KOPT-K1 (cell line): ENCODE measurements at regions not wholly inside any gene's neighbourhood (a gene's known extent, or its start where the extent isn't known, plus 50 kb on each side); places are given as distances from the start of the nearest gene placed in this dataset.
"Not testable (repeated sequence)": the region's sequence is repeated elsewhere in the genome, so short reads cannot be mapped to it uniquely, and the experiment has no call there.

Experiments used
- H3K27ac ChIP-seq: fragments of 200-600 bp; sonication (generic); 2 replicates; pipeline ENCODE4 v1.5.1; 2016; ENCODE audit warnings: antibody characterized with exemption, mild to moderate bottlenecking, low read depth, low read length; ENCODE audit not compliant: poor library complexity, severe bottlenecking
- H3K36me3 ChIP-seq: fragments of 200-600 bp; sonication (generic); 2 replicates; pipeline ENCODE4 v1.5.1; 2017; ENCODE audit warnings: antibody characterized with exemption, mild to moderate bottlenecking, low read length, moderate library complexity; ENCODE audit not compliant: insufficient read depth
- H3K9me3 ChIP-seq: fragments of 200-600 bp; sonication (generic); 2 replicates; pipeline ENCODE4 v1.5.1; 2017; ENCODE audit warnings: antibody characterized with exemption, low read length, mild to moderate bottlenecking; ENCODE audit not compliant: insufficient read depth, poor library complexity, severe bottlenecking

DNA sequence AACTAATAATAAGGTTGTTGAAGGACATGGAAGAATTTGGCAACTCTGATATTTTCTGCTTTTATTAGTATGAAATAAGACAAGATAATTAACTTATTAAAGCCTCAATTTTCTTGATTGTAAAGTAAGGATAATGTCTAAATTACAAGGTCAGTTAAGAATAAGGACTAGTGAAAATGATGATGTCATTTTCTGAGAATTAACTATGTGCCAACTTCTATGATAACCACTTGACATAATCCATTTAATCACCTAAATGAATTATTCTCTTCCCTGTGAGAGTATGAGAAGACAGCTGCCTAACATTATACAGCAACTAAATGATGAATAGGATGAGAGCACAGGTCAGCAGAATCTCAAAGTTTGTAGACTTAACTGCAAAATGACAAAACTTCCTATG, 1153.4 kb upstream of the POT1 start:
- Histone ChIP-seq H3K36me3 (no peaks in the 10 kb centered on the region), H3K9me3 (no peaks in the 10 kb centered on the region), H3K27ac (no peak overlapping the region)

DNA sequence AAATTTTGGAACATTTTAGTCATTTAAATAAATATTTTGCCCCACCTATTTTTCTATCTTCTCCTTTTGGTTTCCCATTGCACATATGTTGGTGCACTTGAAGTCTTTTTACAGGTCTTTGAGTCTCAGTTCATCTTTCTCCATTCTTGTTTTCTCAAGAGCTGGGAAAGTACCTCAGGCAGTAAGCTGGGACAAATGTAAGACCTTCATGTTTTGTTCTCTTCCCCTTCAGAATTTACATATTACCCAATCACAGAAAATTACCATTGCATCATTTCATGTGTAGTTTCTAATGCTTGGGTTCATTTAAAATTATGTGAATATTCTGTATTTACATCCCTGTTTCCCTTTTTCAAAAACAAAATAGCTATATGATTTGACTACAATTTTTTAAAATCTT, 1150.0 kb upstream of the POT1 start:
- H3K9me3 ChIP-seq = no peaks in the 10 kb centered on the region
- no peak overlapping the region for H3K27ac ChIP-seq
- no peaks in the 10 kb centered on the region for H3K36me3 ChIP-seq

DNA sequence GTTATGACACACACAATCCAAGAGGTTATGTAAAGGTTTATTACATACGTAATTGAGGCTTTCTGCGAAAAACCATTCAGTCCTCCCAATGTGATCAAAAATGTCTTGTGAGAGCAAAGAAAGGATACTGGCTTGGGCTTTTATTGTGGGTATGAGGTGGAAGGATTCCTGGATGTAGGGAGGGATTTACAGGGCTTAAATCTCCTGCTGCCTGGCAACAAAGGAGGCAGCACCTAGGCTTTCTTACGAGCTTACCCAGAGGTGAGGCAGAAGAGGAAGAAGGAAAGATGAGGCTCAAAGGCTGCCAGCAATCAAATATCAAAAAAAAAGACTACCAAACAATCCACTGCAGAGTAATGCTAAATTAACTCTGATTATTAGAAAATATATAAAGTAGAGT, 1149.5 kb upstream of the POT1 start:
- Histone ChIP-seq H3K9me3 (no peaks in the 10 kb centered on the region), H3K36me3 (no peaks in the 10 kb centered on the region), H3K27ac (no peak overlapping the region)

DNA sequence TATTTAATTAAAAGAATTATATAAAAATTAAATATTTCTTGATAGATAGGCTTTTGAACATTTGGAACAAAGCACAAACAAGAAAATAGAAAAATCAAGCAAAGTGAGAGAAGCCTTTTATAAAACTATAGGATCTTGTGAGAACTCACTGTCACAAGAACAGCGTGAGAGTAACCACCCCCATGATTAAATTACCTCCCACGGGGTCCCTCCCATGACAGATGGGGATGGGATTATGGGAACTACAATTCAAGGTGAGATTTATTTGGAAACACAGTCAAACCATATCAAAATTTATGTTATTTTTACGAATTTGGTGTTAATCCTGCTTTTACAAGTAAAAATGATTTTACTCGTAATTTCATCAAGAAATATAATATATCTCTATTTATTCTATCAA, 1136.1 kb upstream of the POT1 start:
- Histone ChIP-seq H3K9me3 (no peaks in the 10 kb centered on the region), H3K36me3 (no peaks in the 10 kb centered on the region), H3K27ac (no peak overlapping the region)

DNA sequence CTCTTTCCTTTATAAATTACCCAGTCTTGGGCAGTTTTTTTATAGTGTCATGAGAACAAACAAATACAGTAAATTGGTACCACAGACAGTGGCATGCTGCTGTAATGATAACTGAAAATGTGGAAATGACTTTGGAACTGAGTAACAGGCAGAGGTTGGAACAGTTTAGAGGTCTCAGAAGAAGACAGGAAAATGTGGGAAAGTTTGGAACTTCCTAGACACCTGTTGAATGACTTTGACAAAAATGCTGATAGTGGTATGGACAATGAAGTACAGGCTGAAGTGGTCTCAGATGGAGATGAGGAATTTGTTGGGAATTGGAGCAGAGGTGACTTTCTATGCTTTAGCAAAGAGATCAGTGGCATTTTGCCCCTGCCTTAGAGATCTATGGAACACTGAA, 1128.4 kb upstream of the POT1 start:
- no peaks in the 10 kb centered on the region for H3K36me3 ChIP-seq
- H3K9me3 ChIP-seq = no peaks in the 10 kb centered on the region
- H3K27ac ChIP-seq = no peak overlapping the region

DNA sequence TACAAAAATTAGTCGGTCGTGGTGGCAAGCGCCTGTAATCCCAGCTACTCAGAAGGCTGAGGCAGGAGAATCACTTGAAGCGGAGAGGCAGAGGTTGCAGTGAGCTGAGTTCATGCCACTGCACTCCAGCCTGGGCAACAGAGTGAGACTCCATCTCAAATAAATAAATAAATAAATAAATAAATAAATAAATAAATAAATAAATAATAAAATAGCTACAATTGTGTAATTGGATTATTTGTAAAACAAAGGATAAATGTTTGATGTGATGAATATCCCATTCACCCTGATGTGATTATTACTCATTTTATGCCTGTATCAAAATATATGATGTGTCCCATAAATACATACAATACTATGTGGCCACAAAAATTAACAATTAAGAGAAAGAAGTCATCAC, 1127.0 kb upstream of the POT1 start:
- H3K27ac ChIP-seq, H3K9me3 ChIP-seq, H3K36me3 ChIP-seq: not testable (repeated sequence)

DNA sequence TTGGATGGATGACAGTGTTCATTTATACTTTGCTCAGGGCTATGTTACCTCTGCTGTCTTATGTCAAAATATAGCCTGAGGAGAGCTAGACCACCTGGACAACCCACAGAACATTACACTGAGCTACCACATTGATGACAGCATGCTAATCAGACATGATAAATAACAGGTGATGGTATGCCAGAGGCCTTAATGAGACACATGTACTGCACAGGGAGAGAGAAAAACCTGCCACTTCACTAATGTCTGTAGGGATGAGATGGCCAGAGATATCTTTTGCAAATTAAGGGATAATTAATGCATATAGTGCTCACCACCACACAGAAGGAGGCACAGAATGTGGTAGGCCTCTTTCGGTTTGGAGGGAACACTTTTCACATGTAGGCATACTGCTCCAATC, 1122.6 kb upstream of the POT1 start:
- no peak overlapping the region for H3K27ac ChIP-seq

DNA sequence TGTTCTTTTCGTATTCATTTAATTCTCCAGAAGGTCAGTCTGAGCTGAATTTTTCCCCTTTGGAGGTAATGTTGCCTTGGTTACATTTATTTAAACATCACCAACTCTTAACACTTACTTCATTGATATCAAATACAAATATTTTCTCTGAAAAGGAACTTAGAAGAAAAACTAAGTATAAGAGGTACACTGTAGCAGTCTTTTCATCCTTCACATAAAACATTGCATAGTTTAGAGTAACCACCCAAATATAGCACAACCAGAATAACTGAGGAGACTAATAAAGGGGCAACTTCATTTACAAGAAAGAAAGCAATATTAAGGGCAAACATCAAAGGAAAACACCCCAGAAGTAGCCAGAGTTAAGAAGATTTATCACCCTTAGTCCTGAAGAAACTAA, 1115.0 kb upstream of the POT1 start:
- no peak overlapping the region for H3K27ac ChIP-seq
- H3K9me3 ChIP-seq = no peaks in the 10 kb centered on the region
- no peaks in the 10 kb centered on the region for H3K36me3 ChIP-seq

More for the DNA sequence above, 1122.6 kb upstream of the POT1 start:
- Histone ChIP-seq H3K9me3 (no peaks in the 10 kb centered on the region), H3K36me3 (no peaks in the 10 kb centered on the region)

DNA sequence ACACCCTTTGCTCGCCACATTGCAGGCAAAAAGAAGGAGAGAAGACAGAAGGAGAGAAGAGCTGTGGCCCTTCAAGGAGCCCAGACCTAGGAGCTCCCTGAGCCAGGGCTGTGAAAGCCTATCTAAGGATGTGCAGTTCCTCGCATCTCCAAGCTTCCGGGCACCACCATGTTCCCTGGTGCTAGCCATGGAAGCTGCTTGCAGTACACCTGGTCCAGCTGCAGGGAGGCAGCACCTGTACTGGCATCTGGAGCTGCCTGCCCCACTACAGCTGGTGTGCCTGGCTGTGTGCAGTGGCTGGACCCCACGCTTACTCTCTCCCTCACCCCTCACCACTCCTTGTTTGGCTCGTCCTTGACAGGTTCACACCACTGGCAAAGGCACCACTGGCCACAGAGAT, 1111.8 kb upstream of the POT1 start:
- Histone ChIP-seq H3K27ac (no peak overlapping the region), H3K9me3 (no peaks in the 10 kb centered on the region), H3K36me3 (no peaks in the 10 kb centered on the region)

DNA sequence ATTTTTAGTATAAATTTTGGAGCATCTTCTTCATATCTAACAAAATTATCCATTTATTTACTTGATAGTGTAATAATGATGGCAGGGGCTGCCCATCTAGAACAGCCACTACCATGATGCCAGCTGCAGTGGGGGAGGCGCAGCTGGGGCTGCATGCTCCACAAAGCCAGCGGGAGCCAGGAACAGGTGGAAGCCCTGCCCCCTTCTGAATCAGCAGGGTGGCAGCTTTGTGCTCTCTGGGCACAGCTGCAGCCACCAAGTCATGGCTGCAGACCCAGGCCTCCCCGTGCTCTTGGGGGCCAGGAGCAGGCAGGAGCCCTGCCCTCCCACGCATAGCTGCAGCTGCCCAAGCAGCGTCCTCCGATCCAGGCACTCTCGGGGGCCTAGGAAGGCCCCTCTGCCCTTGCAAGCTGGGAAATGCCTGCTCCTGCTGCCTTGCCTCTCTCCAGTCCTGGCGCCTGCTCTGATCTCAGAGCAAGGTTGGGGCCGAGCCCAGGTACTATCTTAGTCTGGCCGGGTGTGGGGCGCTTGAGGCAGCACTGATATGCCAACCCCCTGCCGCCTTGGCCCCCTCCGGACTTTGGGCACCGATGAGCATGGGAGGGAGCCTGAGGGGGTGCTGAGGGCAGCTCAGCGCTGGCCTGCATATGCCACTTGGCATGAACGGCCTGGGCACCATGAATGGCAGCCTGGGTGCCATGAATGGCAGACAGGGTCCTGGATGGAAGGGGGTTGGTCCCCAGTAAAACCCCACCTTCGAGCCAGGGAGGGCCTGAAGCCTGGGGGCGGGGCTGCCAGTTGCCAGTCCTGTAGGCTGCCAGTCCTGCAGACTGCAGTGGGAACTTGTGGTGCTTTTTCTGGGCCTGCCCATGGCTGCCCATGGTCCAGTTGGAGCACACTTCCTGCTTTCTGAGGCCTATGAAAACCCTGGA, 1110.8 kb upstream of the POT1 start:
- no peak overlapping the region for H3K27ac ChIP-seq
- H3K9me3 ChIP-seq = no peaks in the 10 kb centered on the region
- no peaks in the 10 kb centered on the region for H3K36me3 ChIP-seq

DNA sequence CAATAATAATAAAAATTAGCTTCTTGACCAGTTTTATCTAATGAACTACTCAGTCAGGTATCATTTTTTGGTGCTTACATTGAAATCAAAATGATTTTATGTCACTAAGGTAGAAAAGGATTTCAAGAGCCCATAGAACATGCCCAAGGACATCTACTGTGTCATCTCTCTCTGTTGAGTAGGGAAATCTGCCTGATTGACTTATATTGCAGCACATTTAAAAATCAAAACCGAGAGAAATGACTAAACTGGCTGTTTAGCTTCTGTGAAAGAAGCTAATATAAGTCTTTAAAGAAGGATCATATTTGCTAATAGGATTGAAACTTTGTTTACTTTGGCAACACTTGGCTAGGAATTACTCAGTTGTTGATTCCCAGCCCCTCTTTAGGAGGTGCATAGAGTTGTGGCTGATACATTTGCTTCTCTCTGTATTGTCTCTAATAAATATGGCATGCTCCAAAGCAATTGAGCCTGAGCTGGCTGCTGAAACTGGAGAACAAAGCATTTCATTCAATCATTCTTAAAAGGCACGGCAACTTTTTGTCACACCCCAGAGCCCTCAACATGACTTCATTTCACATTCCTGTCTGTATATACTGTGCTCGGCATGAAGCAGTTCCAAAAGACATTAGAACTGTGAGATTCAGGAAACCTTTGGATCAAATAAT, 1096.9 kb upstream of the POT1 start:
- Histone ChIP-seq H3K27ac (no peak overlapping the region), H3K36me3 (no peaks in the 10 kb centered on the region), H3K9me3 (no peaks in the 10 kb centered on the region)

DNA sequence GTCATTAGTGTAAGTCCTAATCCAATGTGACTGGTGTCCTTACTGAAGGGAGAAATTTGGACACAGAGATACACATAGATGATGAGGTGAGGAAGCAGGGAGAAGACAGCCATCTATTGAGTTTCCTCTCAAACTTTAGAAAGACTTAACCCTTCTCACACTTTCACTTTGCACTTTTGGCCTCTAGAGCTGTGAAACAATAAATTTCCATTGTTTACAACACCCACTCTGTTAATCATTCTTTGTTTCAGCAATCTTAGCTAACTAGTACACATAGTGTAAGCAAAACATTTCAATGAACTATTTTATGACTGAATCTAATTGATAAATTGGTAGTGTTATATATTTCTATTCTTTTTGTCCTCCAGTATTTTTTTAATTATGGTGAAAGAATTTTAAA, 1092.8 kb upstream of the POT1 start:
- Histone ChIP-seq H3K9me3 (no peaks in the 10 kb centered on the region), H3K27ac (no peak overlapping the region), H3K36me3 (no peaks in the 10 kb centered on the region)

DNA sequence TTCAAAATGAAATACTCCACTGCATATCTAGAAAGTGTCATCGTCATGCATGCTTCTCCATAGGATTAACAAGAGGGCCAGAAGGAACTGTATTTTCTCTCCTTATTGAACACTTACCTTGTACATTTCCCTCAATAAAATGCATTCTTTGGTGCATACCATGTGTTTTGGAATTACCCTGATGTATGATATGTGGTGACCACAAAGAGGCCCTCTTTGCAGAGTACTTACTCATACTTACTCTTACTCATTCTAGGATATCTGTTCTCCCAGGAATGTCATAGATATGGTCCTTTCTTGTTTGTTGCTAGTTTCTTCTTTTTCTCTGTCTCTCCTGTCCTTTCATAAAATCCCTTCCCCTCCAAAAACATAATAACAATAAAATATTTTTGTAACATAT, 1087.1 kb upstream of the POT1 start:
- Histone ChIP-seq H3K36me3 (no peaks in the 10 kb centered on the region), H3K27ac (no peak overlapping the region), H3K9me3 (no peaks in the 10 kb centered on the region)

DNA sequence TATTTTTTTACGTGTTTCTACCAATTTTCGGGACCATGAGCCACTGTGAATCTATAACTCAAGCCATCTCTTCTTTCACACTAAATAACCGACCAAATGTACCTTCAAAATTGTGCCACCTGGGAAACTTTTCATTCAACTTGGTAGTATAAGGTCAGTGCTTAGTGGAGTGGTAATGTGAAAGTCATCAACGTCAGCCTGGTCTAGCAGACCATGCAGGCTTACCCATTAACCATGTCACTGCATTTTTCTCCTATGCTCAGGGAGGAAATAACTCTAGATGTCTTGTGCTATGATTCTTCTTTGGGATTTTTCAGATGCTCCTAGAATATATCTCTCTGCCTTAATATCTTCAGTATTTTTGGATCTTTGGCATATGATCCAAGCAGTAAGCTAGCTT, 1075.4 kb upstream of the POT1 start:
- no peak overlapping the region for H3K27ac ChIP-seq
- no peaks in the 10 kb centered on the region for H3K36me3 ChIP-seq
- H3K9me3 ChIP-seq = no peaks in the 10 kb centered on the region

DNA sequence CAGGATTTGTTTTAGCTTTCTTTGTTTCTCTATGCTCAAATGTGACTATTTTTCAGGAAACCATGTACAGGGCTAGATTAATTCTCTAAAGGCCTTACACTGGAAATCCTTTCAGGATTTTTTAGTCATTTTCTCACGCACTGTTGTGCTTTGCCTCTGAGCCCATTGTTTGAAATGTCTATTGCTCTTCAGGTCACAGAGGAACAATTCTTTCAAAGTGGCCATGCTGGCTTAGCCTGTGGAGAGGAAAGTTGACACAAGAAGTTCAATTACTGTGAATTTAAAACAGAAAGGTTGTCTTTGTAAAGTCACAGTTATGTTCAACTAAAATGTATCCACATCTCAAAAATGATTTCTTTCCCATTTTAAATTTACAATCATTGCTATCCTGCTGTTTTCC, 1071.7 kb upstream of the POT1 start:
- Histone ChIP-seq H3K9me3 (no peaks in the 10 kb centered on the region), H3K36me3 (no peaks in the 10 kb centered on the region), H3K27ac (no peak overlapping the region)

DNA sequence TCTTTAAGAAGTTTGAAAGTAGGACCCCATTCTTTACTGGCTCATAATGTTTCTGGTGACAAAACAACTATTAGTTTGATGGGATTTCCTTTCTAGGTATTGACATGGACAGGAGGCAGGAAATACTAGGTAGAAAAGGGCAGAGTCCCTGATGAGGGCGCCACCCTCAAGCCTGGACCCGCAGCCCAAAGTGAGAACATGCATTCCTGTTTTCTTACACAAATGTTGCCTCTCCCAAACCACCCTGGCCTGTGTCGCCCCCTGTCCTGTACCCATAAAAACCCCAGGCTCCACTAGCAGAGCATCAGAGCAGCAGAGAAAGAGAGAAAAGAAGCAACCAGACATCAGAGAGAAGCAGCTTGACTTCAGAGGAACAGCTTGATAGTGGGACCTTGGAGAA, 1055.2 kb upstream of the POT1 start:
- Histone ChIP-seq H3K27ac (no peak overlapping the region), H3K9me3 (no peaks in the 10 kb centered on the region), H3K36me3 (no peaks in the 10 kb centered on the region)
